OCI-LY1 (cell line): ENCODE measurements at regions not wholly inside any gene's neighbourhood (a gene's known extent, or its start where the extent isn't known, plus 50 kb on each side); places are given as distances from the start of the nearest gene placed in this dataset.

ENCODE experiments used
- EZH2 ChIP-seq: fragments of 200-600 bp; sonication (generic), shearing (Covaris generic); IDR thresholded peaks from 2 replicates; pipeline ENCODE4 v1.8.0; 2017; ENCODE audit warnings: borderline replicate concordance, mixed run types, mild to moderate bottlenecking, antibody characterized with exemption, low read length, moderate library complexity, mixed read lengths
- TF ChIP-seq, protein P1 (sequence below): fragments of 200-600 bp; sonication (generic), shearing (Covaris generic); IDR thresholded peaks from 2 replicates; pipeline ENCODE4 v1.5.1; 2017; ENCODE audit warnings: mild to moderate bottlenecking, antibody characterized with exemption, low read length, moderate library complexity, mixed read lengths

DNA sequence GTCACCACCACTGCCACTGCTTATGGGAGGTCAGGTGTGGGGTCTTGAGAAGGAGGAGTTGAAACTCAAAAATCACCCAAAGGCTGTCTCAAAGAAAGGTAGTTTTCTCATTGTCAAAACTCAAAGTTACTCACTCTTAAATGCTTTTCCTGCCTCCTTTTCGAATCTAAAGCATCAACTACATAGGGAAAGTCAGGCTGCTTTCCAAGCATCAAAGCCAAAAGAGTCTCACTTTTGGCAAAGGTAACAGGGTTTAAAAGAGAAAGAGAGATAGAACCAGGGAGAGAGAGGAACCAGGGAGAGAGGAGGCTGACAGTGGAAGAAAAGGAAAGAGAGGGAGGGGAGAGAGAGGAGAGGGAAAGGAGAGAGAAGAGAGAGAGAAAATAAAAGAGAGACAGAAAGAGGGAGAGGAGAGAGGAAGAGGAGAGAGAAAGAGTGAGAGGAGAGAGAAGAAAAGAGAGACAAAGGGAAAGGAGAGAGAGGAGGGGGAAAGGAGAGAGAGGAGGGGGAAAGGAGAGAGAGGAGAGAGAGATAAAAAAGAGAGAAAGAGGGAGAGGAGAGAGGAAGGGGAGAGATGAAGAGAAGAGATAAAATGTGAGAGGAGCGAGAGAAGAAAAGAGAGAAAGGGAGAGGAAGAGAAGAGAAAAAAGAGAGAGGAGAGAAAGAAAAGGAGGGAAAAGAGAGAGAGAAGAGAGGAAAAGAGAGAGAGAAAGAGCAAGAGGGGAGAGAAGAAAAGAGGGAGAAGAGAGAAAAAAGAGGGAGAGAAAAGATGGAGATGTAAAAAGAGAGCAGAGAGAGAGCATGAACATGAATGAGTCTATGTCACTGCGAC, 262.0 kb upstream of the TSHZ3 start:
- TF ChIP-seq, protein P1, sequence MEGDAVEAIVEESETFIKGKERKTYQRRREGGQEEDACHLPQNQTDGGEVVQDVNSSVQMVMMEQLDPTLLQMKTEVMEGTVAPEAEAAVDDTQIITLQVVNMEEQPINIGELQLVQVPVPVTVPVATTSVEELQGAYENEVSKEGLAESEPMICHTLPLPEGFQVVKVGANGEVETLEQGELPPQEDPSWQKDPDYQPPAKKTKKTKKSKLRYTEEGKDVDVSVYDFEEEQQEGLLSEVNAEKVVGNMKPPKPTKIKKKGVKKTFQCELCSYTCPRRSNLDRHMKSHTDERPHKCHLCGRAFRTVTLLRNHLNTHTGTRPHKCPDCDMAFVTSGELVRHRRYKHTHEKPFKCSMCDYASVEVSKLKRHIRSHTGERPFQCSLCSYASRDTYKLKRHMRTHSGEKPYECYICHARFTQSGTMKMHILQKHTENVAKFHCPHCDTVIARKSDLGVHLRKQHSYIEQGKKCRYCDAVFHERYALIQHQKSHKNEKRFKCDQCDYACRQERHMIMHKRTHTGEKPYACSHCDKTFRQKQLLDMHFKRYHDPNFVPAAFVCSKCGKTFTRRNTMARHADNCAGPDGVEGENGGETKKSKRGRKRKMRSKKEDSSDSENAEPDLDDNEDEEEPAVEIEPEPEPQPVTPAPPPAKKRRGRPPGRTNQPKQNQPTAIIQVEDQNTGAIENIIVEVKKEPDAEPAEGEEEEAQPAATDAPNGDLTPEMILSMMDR = no peak
- no peak for TF ChIP-seq EZH2
